H7 (cell line): ENCODE measurements at regions not wholly inside any gene's neighbourhood (a gene's known extent, or its start where the extent isn't known, plus 50 kb on each side); places are given as distances from the start of the nearest gene placed in this dataset.

ENCODE experiments used
- DNase-seq: peaks from one replicate; pipeline ENCODE4 v3.0.0; 2012
- H3K27me3 ChIP-seq: 2 replicates; pipeline ENCODE4 v1.6.0; 2011; ENCODE audit warnings: mild to moderate bottlenecking, low read length; ENCODE audit not compliant: control insufficient read depth, insufficient read depth
- H3K36me3 ChIP-seq: replicated peaks from 2 replicates; pipeline ENCODE4 v1.5.1; 2011; ENCODE audit warnings: low read length; ENCODE audit not compliant: control insufficient read depth, insufficient read depth
- H3K4me3 ChIP-seq: 2 replicates; pipeline ENCODE4 v1.5.1; 2011; ENCODE audit warnings: low read depth, mild to moderate bottlenecking, control low read depth, low read length, moderate library complexity; ENCODE audit not compliant: insufficient read depth

- no peak for DNase-seq
- Histone ChIP-seq H3K4me3 (no peak overlapping the region), H3K36me3 (no peaks in the 10 kb centered on the region), H3K27me3 (no peaks in the 10 kb centered on the region)
Observed at GRCh38 chr4:41838590-41838989, 90.1 kb upstream of the PHOX2B start.

- H3K4me3 ChIP-seq = no peak overlapping the region
- H3K27me3 ChIP-seq = no peaks in the 10 kb centered on the region
- DNase-seq = no peak
- no peaks in the 10 kb centered on the region for H3K36me3 ChIP-seq
Observed at GRCh38 chr4:41835321-41835995, 86.9 kb upstream of the PHOX2B start.

- no peak overlapping the region for H3K4me3 ChIP-seq
- no peaks in the 10 kb centered on the region for H3K36me3 ChIP-seq
- H3K27me3 ChIP-seq = no peaks in the 10 kb centered on the region
- no peak for DNase-seq
Observed at GRCh38 chr4:41832961-41833360, 84.4 kb upstream of the PHOX2B start.

GRCh38 chr4:41822325-41822724 is 73.8 kb upstream of the PHOX2B start:
- Histone ChIP-seq H3K4me3 (no peak overlapping the region), H3K36me3 (no peaks in the 10 kb centered on the region), H3K27me3 (peaks cover 2% of the 10 kb centered on the region; the same call in 1 of the 2 replicates)
- DNase-seq = no peak

GRCh38 chr4:41820473-41820872 is 71.9 kb upstream of the PHOX2B start:
- peaks cover 2% of the 10 kb centered on the region; the same call in 1 of the 2 replicates for H3K27me3 ChIP-seq
- no peaks in the 10 kb centered on the region for H3K36me3 ChIP-seq
- H3K4me3 ChIP-seq = no peak overlapping the region
- no peak for DNase-seq

- Histone ChIP-seq H3K27me3 (peaks cover 2% of the 10 kb centered on the region; the same call in 1 of the 2 replicates), H3K4me3 (no peak overlapping the region)
Observed at GRCh38 chr4:41819621-41820020, 71.1 kb upstream of the PHOX2B start.

GRCh38 chr4:41815473-41815872 is 66.9 kb upstream of the PHOX2B start:
- Histone ChIP-seq H3K36me3 (no peaks in the 10 kb centered on the region), H3K27me3 (peaks cover 2% of the 10 kb centered on the region; the same call in 1 of the 2 replicates), H3K4me3 (no peak overlapping the region)
- no peak for DNase-seq

More at GRCh38 chr4:41819621-41820020, 71.1 kb upstream of the PHOX2B start:
- H3K36me3 ChIP-seq = no peaks in the 10 kb centered on the region
- DNase-seq = no peak

- DNase-seq = peak; percentile 19
- H3K4me3 ChIP-seq = no peak overlapping the region
- peaks cover 1% of the 10 kb centered on the region; the same call in 1 of the 2 replicates for H3K27me3 ChIP-seq
- no peaks in the 10 kb centered on the region for H3K36me3 ChIP-seq
Observed at GRCh38 chr4:41814565-41814964, 66.0 kb upstream of the PHOX2B start.

- no peak for DNase-seq
- no peaks in the 10 kb centered on the region for H3K27me3 ChIP-seq
- no peak overlapping the region for H3K4me3 ChIP-seq
- H3K36me3 ChIP-seq = no peaks in the 10 kb centered on the region
Observed at GRCh38 chr4:41806807-41807206, 58.3 kb upstream of the PHOX2B start.

- H3K36me3 ChIP-seq = no peaks in the 10 kb centered on the region
- no peak overlapping the region for H3K4me3 ChIP-seq
- DNase-seq = no peak
- H3K27me3 ChIP-seq = no peaks in the 10 kb centered on the region
Observed at GRCh38 chr4:41802590-41802989, 54.1 kb upstream of the PHOX2B start.

GRCh38 chr4:41799126-41799525 is 50.6 kb upstream of the PHOX2B start:
- Histone ChIP-seq H3K4me3 (no peak overlapping the region), H3K27me3 (no peaks in the 10 kb centered on the region), H3K36me3 (no peaks in the 10 kb centered on the region)
- DNase-seq = no peak
